Astrocyte (in vitro differentiated cells and primary cell): ENCODE measurements at regions not wholly inside any gene's neighbourhood (a gene's known extent, or its start where the extent isn't known, plus 50 kb on each side); places are given as distances from the start of the nearest gene placed in this dataset.

Source experiments
- DNase-seq: peaks from one replicate; pipeline ENCODE4 v3.0.0-alpha.2; 2010; ENCODE audit warnings: low read depth
- FAIRE-seq: peaks from 2 replicates; lab custom pipeline; 2011; peaks lifted over from hg19 to GRCh38; lab: Jason Lieb, UNC
- H2AFZ ChIP-seq: 2 replicates; pipeline ENCODE4 v1.6.0; 2012; ENCODE audit warnings: low read depth, low read length, inconsistent platforms
- H3K27ac ChIP-seq: 2 replicates; pipeline ENCODE4 v1.5.1; 2011; ENCODE audit warnings: low read depth, low read length, inconsistent platforms
- H3K27me3 ChIP-seq: 2 replicates; pipeline ENCODE4 v1.6.0; 2011; ENCODE audit warnings: low read length, inconsistent platforms; ENCODE audit not compliant: insufficient read depth
- H3K36me3 ChIP-seq: 2 replicates; pipeline ENCODE4 v1.5.1; 2011; ENCODE audit warnings: low read length, inconsistent platforms; ENCODE audit not compliant: insufficient read depth
- H3K4me1 ChIP-seq: 2 replicates; pipeline ENCODE4 v1.5.1; 2011; ENCODE audit warnings: low read length, inconsistent platforms; ENCODE audit not compliant: insufficient read depth
- H3K4me2 ChIP-seq: 2 replicates; pipeline ENCODE4 v1.6.0; 2012; ENCODE audit warnings: low read length, inconsistent platforms
- H3K4me3 ChIP-seq: 2 replicates; pipeline ENCODE4 v1.5.1; 2011; ENCODE audit warnings: low read depth, mild to moderate bottlenecking, low read length, inconsistent platforms; ENCODE audit not compliant: insufficient read depth
- H3K79me2 ChIP-seq: 2 replicates; pipeline ENCODE4 v1.6.0; 2012; ENCODE audit warnings: mild to moderate bottlenecking, low read length, inconsistent platforms; ENCODE audit not compliant: insufficient read depth
- H3K9ac ChIP-seq: 2 replicates; pipeline ENCODE4 v1.6.0; 2012; ENCODE audit warnings: mild to moderate bottlenecking, low read length, inconsistent platforms
- H3K9me3 ChIP-seq: 2 replicates; pipeline ENCODE4 v1.5.1; 2012; ENCODE audit warnings: low read depth, mild to moderate bottlenecking, low read length, inconsistent platforms; ENCODE audit not compliant: insufficient read depth
- H4K20me1 ChIP-seq: 2 replicates; pipeline ENCODE4 v1.6.0; 2012; ENCODE audit warnings: low read length, inconsistent platforms; ENCODE audit not compliant: insufficient read depth
- H3K27ac Mint-ChIP-seq: one replicate; pipeline ENCODE4 v1.8.0; 2021; ENCODE audit warnings: mild to moderate bottlenecking, mixed read lengths; ENCODE audit not compliant: unreplicated experiment
- H3K27me3 Mint-ChIP-seq: one replicate; pipeline ENCODE4 v1.8.0; 2021; ENCODE audit warnings: low read depth, mixed read lengths; ENCODE audit not compliant: unreplicated experiment
- H3K36me3 Mint-ChIP-seq: one replicate; pipeline ENCODE4 v1.8.0; 2021; ENCODE audit warnings: low read depth, mixed read lengths; ENCODE audit not compliant: unreplicated experiment
- H3K4me1 Mint-ChIP-seq: one replicate; pipeline ENCODE4 v1.8.0; 2021; ENCODE audit warnings: low read depth, mixed read lengths; ENCODE audit not compliant: unreplicated experiment
- H3K4me3 Mint-ChIP-seq: one replicate; pipeline ENCODE4 v1.8.0; 2021; ENCODE audit warnings: mild to moderate bottlenecking, moderate library complexity, mixed read lengths; ENCODE audit not compliant: unreplicated experiment
- H3K9me3 Mint-ChIP-seq: one replicate; pipeline ENCODE4 v1.8.0; 2021; ENCODE audit warnings: mild to moderate bottlenecking, mixed read lengths; ENCODE audit not compliant: unreplicated experiment
- EZH2 ChIP-seq: IDR thresholded peaks from 2 replicates; pipeline ENCODE4 v1.6.1; 2012; ENCODE audit warnings: mild to moderate bottlenecking, low read length, inconsistent platforms; ENCODE audit not compliant: insufficient read depth
- TF ChIP-seq, protein P1 (sequence below): IDR thresholded peaks from 2 replicates; pipeline ENCODE4 v1.5.1; 2011; ENCODE audit warnings: low read depth, mild to moderate bottlenecking, inconsistent platforms, low read length, moderate library complexity; ENCODE audit not compliant: insufficient read depth

DNA sequence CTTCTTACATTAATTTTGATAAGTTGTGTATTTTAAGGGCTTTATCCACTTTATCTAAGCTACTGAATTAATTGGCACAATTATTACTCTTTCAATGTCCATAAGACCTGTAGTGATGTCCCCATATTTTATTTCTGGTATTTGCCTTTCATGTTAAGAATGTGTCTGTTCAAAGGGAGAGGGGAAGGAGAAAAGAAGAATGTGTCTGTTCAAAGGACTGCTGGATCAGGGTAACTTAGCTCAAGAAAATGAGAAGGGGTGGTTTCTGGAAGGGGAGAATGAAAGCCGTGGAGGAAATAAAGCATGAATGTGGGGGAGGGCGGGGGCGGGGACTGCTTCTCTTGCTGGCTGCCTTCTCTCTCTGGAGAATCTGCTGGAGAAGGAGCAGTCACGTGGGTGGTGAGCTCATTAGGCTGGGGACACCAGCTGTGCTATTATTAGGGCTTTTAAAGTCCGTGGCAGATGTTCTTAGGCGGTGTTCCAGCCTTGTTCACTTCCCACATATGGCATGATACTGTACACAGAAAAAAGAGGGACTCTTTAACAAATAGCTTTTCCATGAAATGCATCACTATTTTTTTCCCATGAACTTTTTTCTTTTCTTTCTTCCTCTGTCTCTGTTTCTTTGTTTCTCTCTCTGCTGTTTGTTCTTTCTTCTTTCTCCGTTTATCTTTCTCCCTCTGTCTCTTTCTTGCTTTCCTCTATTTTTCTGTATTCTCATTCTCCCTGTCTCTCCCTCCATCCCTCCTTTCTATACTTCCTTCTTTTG, 63.7 kb upstream of the ULK4 start:
- peak overlapping the region; percentile 61 for H3K4me3 Mint-ChIP-seq
- Histone ChIP-seq H4K20me1 (no peaks in the 10 kb centered on the region), H3K4me3 (peak overlapping the region; percentile 16), H3K27ac (peak overlapping the region; percentile 95), H3K79me2 (peaks cover 81% of the 10 kb centered on the region), H3K36me3 (no peaks in the 10 kb centered on the region), H3K27me3 (no peaks in the 10 kb centered on the region), H3K4me2 (peak overlapping the region; percentile 83), H3K9me3 (no peaks in the 10 kb centered on the region), H3K9ac (peak overlapping the region; percentile 89), H3K4me1 (peaks cover 45% of the 10 kb centered on the region), H2AFZ (no peak overlapping the region)
- FAIRE-seq (peak; percentile 82), DNase-seq (peak; percentile 96)
- H3K27me3 Mint-ChIP-seq = no peaks in the 10 kb centered on the region
- TF ChIP-seq, protein P1, sequence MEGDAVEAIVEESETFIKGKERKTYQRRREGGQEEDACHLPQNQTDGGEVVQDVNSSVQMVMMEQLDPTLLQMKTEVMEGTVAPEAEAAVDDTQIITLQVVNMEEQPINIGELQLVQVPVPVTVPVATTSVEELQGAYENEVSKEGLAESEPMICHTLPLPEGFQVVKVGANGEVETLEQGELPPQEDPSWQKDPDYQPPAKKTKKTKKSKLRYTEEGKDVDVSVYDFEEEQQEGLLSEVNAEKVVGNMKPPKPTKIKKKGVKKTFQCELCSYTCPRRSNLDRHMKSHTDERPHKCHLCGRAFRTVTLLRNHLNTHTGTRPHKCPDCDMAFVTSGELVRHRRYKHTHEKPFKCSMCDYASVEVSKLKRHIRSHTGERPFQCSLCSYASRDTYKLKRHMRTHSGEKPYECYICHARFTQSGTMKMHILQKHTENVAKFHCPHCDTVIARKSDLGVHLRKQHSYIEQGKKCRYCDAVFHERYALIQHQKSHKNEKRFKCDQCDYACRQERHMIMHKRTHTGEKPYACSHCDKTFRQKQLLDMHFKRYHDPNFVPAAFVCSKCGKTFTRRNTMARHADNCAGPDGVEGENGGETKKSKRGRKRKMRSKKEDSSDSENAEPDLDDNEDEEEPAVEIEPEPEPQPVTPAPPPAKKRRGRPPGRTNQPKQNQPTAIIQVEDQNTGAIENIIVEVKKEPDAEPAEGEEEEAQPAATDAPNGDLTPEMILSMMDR = no peak
- TF ChIP-seq EZH2 = no peak
- H3K36me3 Mint-ChIP-seq = peaks cover 12% of the 10 kb centered on the region
- peak overlapping the region; percentile 100 for H3K27ac Mint-ChIP-seq
- H3K4me1 Mint-ChIP-seq = peaks cover 57% of the 10 kb centered on the region
- peaks cover 6% of the 10 kb centered on the region for H3K9me3 Mint-ChIP-seq

DNA sequence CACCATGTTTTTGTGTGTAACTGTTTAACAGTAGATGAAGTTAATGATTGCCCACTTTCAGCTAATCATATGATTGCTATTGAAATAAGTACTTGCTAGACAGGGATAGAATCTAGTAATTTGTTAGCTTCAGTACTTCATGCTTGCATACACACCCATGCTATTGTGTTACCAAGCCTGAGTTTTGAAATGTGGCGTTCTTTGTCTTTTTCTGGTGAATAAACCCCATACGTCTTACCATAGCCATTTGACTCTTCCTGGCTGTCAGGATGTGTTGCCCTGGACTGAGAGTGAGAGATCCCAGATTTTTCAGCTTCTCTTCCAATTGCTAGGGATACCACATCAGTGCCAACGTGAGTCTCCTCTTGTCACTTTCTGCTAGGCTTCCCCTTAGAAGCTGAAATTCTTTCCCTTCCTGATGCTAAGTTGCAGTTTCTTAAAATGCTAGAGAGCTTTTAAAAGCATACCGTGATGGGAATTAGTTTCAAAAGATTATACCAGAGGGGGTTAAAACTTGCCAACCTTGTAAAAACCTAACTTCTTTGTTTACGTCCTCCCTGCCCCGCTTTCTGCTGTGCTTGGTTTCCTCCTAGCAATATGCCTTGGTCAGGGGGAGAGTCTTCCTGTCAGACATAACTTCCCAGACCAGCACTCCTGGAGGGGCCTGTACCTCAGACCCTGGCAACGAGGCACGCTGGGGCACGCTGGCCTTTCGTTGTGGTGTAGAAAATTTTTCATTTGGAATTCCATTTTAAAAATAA, 62.9 kb upstream of the ULK4 start:
- Histone ChIP-seq H3K9ac (peak overlapping the region; percentile 89), H3K79me2 (peaks cover 84% of the 10 kb centered on the region), H3K36me3 (no peaks in the 10 kb centered on the region), H3K4me1 (peaks cover 53% of the 10 kb centered on the region), H4K20me1 (no peaks in the 10 kb centered on the region), H3K4me2 (peak overlapping the region; percentile 83), H3K9me3 (no peaks in the 10 kb centered on the region), H3K4me3 (peak overlapping the region; percentile 16), H3K27ac (peak overlapping the region; percentile 95), H3K27me3 (no peaks in the 10 kb centered on the region), H2AFZ (no peak overlapping the region)
- FAIRE-seq (no peak), DNase-seq (no peak)
- H3K4me1 Mint-ChIP-seq = peaks cover 65% of the 10 kb centered on the region
- TF ChIP-seq EZH2 = no peak
- TF ChIP-seq, protein P1 = no peak
- H3K36me3 Mint-ChIP-seq = peaks cover 12% of the 10 kb centered on the region
- H3K27ac Mint-ChIP-seq = peak overlapping the region; percentile 100
- H3K4me3 Mint-ChIP-seq = peak overlapping the region; percentile 61
- H3K27me3 Mint-ChIP-seq = no peaks in the 10 kb centered on the region
- peaks cover 6% of the 10 kb centered on the region for H3K9me3 Mint-ChIP-seq
